ENCODE measurements at regions not wholly inside any gene's neighbourhood (a gene's known extent, or its start where the extent isn't known, plus 50 kb on each side); places are given as distances from the start of the nearest gene placed in this dataset.
"Not testable (repeated sequence)": the region's sequence is repeated elsewhere in the genome, so short reads cannot be mapped to it uniquely, and the experiment has no call there.

GRCh38 chr13:42373048-42373812, 101.3 kb downstream of the AKAP11 start:
- DNase-seq (ENCODE audit: low read depth, low spot score), result no peak

GRCh38 chr13:42375663-42376062, 103.7 kb downstream of the AKAP11 start:
- DNase-seq (ENCODE audit: low read depth, low spot score), result no peak

GRCh38 chr13:42377640-42378382, 105.9 kb downstream of the AKAP11 start:
- no peak for DNase-seq (ENCODE audit: low read depth, low spot score)

- DNase-seq (ENCODE audit: low read depth, low spot score), result no peak
Observed at GRCh38 chr13:42378383-42378780, 106.4 kb downstream of the AKAP11 start.

GRCh38 chr13:42379241-42379640, 107.3 kb downstream of the AKAP11 start:
- DNase-seq (ENCODE audit: low read depth, low spot score), result no peak

GRCh38 chr13:42380420-42381164, 108.6 kb downstream of the AKAP11 start:
- DNase-seq (ENCODE audit: low read depth, low spot score), result no peak

GRCh38 chr13:42381165-42381425, 109.1 kb downstream of the AKAP11 start:
- no peak for DNase-seq (ENCODE audit: low read depth, low spot score)

GRCh38 chr13:42381426-42381825, 109.5 kb downstream of the AKAP11 start:
- DNase-seq (ENCODE audit: low read depth, low spot score), result not testable (repeated sequence)

- no peak for DNase-seq (ENCODE audit: low read depth, low spot score)
Observed at GRCh38 chr13:42383025-42383424, 111.1 kb downstream of the AKAP11 start.

GRCh38 chr13:42384265-42384664, 112.3 kb downstream of the AKAP11 start:
- no peak for DNase-seq (ENCODE audit: low read depth, low spot score)

GRCh38 chr13:42388326-42388725, 116.4 kb downstream of the AKAP11 start:
- DNase-seq (ENCODE audit: low read depth, low spot score), result no peak

- DNase-seq (ENCODE audit: low read depth, low spot score), result no peak
Observed at GRCh38 chr13:42389041-42389440, 117.1 kb downstream of the AKAP11 start.

- no peak for DNase-seq (ENCODE audit: low read depth, low spot score)
Observed at GRCh38 chr13:42392180-42392579, 120.2 kb downstream of the AKAP11 start.

GRCh38 chr13:42392716-42393572, 121.0 kb downstream of the AKAP11 start:
- no peak for DNase-seq (ENCODE audit: low read depth, low spot score)

- no peak for DNase-seq (ENCODE audit: low read depth, low spot score)
Observed at GRCh38 chr13:42393573-42394360, 121.8 kb downstream of the AKAP11 start.

GRCh38 chr13:42394361-42394708, 122.4 kb downstream of the AKAP11 start:
- DNase-seq (ENCODE audit: low read depth, low spot score), result no peak

GRCh38 chr13:42394711-42395085, 122.7 kb downstream of the AKAP11 start:
- DNase-seq (ENCODE audit: low read depth, low spot score), result no peak

- no peak for DNase-seq (ENCODE audit: low read depth, low spot score)
Observed at GRCh38 chr13:42395086-42395821, 123.3 kb downstream of the AKAP11 start.

- DNase-seq (ENCODE audit: low read depth, low spot score), result no peak
Observed at GRCh38 chr13:42396501-42396900, 124.5 kb downstream of the AKAP11 start.

- DNase-seq (ENCODE audit: low read depth, low spot score), result no peak
Observed at GRCh38 chr13:42396901-42397655, 125.1 kb downstream of the AKAP11 start.
